GM19023 (cell line): ENCODE measurements at regions not wholly inside any gene's neighbourhood (a gene's known extent, or its start where the extent isn't known, plus 50 kb on each side); places are given as distances from the start of the nearest gene placed in this dataset.
"Not testable (repeated sequence)": the region's sequence is repeated elsewhere in the genome, so short reads cannot be mapped to it uniquely, and the experiment has no call there.

Experiments
- ATAC-seq: cut with Tn5 transposase; IDR thresholded peaks from one replicate; pipeline ENCODE4 v1.9.1; 2021; ENCODE audit warnings: mild to moderate bottlenecking, moderate library complexity; ENCODE audit not compliant: unreplicated experiment

DNA sequence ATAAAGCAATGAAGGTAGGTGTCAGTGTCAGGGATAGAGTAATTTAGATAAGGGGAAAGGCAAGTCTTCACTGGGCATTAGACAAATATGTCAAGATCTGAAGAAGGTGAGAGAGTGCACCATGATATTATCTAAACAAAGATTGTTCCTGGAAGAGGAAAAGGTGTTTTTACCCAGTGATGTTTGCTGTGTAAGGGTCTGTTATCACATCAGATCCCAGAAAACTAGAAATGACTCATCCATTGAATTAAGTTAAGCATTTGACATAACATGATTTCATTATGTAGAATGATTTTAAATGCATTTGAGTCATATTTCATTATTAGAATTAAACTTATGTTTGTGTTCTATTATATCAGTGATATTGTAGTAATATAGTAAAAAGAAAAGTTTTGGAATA lies 1279.5 kb upstream of the CITED2 start:
- no peak for ATAC-seq

DNA sequence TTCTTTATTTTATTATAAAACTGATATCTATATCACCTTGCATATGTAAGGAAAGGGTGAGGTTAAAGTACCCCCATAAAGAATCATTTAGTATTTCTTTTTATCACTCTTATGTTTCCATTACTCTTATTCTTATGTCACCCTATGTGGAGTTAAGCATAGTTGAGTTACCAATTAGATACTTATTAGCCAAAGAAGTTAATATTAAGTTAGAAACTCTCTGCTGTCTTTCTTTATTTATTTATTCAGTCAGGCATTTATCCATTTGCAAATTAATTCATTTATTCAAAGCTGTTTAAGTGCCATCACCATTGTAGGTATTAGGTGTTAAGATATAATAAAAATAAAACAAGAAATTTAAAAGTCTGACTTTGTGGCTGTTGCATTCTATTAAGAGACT lies 1279.1 kb upstream of the CITED2 start:
- no peak for ATAC-seq

DNA sequence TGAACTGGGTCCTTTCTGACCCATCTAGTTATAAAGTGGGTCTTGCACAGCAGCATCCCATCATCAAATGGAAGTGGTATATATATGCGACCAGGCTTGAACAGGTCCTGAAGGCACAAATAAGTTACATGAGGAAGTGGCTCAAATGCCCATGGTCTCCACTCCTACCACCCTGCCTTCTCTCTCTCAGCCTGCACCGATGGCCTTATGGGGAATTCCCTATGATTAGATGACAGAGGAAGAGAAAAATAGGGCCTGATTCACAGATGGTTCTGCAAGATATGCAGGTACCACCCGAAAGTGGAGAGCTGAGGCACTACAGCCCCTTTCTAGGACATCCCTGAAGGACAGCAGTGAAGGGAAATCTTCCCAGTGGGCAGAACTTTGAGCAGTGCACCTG lies 1275.1 kb upstream of the CITED2 start:
- ATAC-seq, result not testable (repeated sequence)

DNA sequence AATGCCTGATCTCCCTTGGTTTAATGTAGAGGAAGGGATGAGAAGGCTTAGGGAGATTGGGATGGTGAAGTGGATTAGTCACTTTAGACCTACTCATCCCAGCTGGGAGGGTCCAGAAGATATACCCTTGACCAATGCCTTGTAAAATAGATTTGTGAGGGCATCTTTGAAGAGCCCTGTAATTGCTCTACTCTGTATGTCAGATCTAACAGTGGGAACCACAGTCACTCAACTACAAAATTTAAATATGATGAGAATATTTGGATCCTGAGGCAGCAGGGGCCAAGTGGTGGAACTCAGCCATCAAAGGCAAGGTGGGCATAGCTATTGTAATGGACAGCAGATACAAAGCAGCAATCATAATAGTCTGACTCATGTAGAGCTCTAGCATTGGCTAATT lies 1272.9 kb upstream of the CITED2 start:
- not testable (repeated sequence) for ATAC-seq

DNA sequence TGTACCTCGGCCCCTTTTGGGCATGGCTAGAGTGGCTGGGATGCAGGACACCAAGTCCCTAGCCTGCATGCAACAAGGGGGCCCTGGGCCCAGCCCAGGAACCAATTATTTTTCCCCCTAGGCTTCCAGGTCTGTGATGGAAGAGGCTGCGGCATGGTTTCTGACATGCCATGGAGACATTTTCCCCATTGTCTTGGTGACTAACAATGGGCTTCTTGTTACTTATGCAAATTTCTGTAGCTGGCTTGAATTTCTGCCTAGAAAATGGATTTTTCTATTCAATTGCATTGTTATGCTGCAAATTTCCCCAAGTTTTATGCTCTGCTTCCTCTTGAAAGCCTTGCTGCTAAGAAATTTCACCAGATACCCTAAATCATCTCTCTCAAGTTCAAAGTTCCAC lies 1269.6 kb upstream of the CITED2 start:
- ATAC-seq, result no peak

DNA sequence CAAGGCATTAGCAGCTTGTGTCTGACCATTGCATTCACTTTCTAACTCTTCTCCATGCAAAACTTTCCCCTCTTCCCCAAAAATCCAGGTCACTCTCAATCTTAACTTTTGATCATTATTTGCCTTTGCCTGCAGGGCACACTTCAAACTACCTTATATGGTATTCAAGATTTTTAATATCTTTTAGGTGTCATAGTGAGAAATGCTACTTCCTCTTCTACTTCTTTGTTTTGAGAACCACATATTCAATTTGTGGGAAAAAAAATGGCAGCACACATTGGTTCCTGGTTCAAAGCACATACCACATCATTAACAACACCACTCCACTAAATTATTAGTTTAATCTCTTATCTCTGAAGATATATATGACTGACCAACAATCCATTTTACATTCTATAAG lies 1267.0 kb upstream of the CITED2 start:
- no peak for ATAC-seq

DNA sequence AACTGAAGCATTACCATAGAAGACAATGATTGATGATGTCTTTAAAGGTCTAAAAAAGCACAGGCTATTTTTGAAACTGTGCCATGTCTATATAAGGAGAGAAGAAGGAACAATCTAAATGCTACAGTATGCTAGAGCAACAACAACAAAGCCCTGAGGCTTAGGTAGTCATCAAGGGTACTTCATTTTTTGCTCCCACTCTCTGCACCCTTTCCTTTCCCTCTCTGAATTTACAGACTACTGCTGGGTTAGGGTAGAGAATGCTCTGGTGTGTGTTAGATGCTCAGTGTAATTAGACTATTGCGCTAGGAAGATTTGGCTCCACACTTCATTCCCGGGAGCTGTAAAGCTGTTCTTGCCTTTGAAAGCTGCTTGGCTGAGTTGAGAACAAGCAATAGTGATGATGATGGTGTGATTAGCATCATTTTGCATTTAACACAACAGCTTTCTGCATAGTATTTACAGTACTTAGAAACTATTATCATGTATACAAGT lies 1262.5 kb upstream of the CITED2 start:
- no peak for ATAC-seq

DNA sequence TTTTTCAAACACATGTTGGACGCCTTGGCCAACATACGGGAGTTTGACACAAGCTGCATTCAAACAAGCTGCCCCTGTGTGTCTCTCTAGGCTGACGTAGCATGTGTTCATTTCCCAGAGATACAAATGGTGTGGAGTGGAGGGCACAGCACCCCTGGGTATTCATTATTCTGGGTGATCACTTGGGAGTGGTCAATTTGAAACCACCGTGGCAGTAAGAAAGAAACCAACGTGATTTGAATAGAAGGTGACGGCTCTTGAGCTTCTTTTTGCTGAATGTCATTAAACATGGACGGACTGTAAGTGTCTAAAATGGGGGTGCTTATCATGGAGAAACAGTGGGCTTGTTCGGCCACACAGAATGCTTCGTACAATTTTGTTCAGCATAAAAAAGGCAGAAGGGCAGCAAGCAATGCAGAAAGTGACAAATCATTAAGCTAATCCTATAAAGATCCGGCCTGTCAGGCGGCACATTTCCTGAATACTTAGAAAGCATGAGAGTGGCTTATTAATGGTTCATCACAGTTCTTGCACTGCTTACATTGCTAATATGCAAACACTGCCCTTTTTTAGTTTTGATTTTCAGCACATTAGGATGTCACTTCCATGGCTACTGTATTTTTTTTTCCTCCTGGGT lies 1261.9 kb upstream of the CITED2 start:
- no peak for ATAC-seq

DNA sequence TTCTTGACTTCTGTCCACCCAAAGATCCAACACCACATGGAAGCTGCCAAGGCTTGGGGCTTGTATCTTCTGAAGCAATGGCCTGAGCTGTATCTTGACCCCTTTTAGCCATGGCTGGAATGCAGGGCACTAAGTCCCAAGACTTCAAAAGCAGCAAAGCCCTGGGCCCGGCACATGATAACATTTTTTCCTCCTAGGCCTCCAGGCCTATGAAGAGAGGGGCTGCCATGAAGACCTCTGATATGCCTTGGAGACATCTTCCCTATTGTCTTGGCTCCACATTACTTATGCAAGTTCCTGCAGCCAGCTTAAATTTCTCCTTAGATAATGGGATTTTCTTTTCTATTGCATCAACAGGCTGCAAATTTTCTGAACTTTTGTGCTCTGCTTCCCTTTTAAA lies 1252.6 kb upstream of the CITED2 start:
- ATAC-seq, result no peak

DNA sequence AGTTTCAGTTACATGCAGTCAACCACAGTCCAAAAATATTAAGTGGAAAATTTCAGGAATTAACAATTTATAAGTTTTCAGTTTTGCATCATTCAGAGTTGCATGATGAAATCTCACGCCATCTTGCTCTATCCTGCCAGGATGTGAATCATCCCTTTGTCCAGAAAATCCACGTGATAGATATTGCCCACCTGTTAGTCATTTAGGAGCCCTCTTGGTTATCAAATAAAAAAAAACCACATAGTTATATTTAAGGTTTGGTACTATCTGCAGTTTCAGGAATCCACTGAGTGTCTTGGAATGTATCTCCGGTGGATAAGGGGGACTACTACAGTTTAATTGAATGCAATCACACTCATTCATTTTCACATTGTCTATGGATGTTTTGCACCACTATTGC lies 1249.0 kb upstream of the CITED2 start:
- ATAC-seq, result no peak

DNA sequence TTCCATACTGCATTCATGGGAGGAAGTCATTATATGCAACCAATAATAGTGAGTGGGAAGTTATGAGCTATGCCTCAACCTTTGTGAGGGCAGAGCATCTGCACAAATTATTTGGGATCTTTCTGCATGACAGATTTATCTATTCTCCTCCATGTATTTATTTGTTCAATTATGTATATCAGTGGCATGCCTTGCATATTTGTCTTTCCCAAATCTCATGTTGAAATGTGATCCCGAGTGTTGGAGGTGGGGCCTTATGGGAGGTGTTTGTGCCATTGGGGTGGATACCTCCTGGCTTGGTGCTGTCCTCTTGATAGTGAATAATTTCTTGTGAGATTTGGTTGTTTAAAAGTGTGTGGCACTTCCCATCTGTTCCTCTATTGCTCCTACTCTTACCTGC lies 1246.0 kb upstream of the CITED2 start:
- no peak for ATAC-seq

DNA sequence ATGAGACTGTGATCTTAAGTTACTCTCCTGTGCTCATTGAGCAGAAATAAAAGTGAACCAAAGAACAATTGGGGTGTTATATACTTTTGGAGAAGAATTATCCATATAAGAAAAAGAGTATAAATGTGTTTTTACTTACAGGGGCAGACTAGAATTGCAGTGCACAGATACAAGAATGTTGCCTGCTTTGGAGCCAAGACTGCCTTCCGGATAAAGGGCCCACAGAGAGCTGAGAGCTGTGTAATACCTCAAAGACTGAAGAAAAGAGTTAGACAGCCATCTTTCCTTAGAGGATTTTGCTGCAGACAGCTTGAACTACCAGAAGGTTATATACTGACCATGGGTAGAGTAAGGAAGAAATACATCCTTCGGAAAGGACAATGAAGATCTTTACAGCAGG lies 1235.5 kb upstream of the CITED2 start:
- no peak for ATAC-seq

DNA sequence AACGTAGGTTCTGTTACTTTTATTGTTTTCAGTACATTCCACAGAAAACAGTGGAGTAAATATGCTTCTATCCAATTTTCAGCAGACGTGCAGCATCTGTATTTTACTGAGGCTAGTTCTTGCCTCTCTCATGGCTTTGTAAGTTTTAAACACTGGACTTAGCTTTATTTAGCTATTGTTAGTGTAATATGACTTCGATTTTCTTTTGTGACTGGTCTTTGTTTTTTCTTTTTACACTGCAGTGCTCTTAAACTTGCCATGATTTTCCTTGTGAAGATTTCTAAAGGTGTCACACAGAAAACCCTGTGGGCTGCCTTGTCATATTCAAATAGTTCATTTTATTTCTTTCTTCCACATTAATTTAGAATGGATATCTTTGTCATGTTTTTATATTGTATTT lies 1234.9 kb upstream of the CITED2 start:
- ATAC-seq, result no peak

DNA sequence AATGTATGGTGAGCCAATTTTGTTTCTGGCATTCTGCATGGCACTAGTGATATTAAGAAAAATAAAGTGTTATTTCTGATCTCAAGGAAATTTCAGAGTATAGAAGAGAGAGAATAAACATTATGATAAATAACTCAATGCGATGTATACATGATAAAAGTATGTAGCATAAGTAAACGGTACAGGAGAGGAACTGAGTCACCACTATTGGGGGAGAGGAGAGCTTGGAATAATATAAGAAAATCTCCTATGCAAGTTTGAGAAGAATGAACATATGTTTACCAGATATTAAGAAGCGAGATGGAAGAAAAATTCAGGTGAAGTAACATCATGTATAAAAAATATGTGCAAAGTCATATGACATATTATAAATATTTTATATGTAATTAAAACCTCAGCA lies 1230.3 kb upstream of the CITED2 start:
- ATAC-seq, result no peak

DNA sequence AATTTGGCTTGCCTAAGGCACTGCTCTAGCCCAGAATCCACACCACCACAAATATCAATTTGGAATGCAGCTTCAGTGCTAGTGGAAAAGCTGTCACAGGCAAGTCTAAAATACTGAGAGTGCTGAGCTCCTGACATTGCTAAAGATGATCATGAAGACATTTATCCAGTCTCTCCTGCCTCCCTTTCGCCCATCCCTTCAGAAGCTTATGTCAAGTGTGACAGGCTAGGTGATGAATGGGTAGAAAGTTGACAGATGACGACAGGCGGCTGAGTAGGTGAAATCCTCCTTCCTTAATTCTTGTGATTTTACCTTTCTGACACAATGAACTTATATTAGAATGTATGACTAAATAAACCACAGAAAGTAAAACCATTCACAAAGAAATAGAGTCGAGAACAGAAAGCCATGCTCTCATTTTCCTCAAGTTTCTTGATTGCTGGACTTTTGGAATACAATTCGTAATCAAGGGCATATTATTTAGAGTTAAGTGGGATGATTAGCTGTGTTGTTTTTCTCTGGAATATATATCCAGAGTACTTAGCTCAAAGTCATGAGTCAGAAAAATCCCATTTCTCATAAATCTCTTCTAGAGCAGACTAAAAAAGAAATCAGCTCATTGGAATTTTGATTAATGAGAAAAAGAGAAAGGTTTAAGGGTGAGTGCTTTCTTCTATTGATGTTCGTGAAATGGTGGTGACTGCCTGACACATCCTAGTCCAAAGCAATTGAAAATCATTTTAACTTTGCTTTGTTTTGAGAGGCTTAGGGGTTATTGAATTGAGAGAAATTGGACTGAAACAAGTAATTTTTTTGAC lies 1228.2 kb upstream of the CITED2 start:
- ATAC-seq, result no peak

DNA sequence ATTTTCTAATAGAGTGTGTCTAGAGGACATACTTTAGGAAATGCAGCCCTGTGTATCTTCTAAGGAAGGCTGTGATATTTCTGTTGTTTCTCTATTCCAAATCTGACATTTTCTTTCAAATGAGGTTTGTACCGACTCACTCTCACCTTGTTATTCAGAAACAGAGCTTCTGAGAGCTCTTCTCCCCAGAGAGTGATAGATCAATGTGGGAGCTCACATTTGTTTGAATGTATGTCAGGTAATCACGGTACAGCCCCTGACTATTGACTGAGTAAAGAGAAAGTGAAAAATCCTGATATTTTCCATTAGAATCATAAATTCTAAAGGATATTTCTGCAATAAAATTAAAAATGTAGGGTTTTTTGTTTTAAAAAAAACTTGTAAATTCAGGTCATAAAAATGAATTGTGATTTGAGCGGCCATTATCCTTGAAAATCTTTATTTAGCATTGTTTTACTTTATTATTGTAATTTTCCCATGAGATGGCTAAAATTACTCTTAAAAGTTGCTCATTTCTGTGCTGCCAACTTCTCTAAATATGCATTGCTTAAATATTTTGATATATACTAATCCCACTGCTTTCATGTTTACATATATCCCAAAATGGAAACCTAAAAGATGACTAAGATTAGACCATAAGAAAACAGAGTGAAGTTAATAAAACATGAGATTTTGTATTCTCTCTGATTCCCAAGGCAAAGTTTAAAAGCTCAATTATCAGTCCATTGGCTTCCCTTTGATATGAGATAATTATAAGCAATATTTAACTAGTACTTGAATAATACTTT lies 1226.8 kb upstream of the CITED2 start:
- ATAC-seq, result no peak

DNA sequence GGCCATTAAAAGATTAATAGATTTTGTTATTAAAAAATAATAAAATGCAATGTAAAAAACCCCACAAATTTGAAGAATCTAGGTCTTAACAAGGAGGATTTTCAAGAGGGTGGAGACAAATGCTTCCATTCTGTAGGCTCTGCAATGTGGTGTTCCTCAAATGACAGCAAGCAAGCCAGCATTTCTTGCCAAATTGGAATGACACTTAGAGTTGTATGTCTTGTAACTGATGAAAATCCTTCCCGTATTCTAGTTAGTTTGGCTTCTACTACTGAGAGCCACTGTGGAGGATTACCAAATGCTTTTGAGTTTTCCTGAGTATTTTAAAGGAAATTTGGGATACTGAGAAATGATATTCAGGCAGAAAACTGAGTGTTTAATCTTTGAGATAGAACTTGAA lies 1225.5 kb upstream of the CITED2 start:
- ATAC-seq, result no peak

DNA sequence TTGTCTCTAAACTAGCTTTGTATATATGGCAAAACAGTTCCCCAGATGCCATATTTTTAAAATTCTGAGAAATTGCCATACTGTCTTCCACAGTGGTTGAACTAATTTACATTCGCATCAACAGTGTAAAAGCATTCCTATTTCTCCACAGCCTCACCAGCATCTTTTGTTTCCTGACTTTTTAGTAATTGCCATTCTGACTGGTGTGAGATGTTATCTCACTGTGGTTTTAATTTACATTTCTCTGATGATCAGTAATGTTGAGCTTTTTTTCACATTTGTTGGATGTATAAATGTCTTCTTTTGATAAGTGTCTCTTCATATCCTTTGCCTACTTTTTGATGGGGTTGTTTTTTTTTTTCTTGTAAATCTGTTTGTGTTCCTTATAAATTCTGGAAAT lies 1222.7 kb upstream of the CITED2 start:
- ATAC-seq, result no peak

DNA sequence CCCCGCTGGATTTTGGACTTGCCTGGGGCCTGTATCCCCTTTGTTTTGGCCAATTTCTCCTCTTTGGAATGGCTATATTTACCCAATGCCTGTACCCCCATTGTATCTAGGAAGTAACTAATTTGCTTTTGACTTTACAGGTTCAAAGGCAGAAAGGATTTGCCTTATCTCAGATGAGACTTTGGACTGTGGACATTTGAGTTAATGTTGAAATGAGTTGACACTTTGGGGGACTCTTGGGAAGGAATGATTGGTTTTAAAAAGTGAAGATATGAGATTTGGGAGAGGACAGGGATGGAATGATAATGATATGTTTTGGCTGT lies 1220.3 kb upstream of the CITED2 start:
- ATAC-seq, result no peak

DNA sequence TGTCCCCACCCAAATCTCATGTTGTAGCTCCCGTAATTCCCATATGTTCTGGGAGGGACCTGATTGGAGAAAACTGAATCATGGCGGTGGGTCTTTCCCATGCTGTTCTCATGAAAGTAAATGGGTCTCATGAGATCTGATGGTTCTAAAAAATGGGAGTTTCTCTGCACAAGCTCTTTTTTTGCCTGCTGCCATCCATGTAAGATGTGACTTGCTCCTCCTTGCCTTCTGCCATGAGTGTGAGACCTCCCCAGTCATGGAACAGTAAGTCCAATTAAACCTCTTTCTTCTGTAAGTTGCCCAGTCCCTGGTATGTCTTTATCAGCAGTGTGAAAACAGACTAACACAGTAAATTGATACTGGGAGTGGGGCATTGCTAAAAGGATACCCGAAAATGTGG lies 1218.4 kb upstream of the CITED2 start:
- no peak for ATAC-seq

DNA sequence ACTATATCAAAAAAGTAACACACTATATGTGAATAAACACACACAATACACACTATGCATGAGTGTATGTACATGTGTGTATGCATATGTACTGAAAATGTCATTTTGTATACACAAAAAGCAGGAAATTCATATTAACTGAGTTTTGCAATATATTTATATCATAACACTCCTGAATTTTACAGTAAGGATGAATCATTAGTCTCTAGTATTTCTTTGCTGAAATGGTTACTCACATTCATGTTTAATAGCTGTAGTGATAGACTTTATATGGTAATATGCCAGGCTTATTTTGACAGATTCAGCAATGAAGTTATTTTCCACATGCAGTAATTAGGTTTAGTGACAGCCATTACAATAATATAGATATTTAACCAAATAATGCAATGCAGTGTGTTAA lies 1216.2 kb upstream of the CITED2 start:
- ATAC-seq, result no peak
